DND-41 (cell line): ENCODE measurements at regions not wholly inside any gene's neighbourhood (a gene's known extent, or its start where the extent isn't known, plus 50 kb on each side); places are given as distances from the start of the nearest gene placed in this dataset.

Source experiments
- ATAC-seq: fragments of 200-7000 bp; cut with Tn5 transposase; 3 replicates; pipeline ENCODE4 v1.9.1; 2021; ENCODE audit warnings: low read depth; ENCODE audit not compliant: insufficient read depth
- DNase-seq: peaks from one replicate; pipeline ENCODE4 v3.0.0-alpha.2; 2020
- H2AFZ ChIP-seq: 2 replicates; pipeline ENCODE4 v1.6.0; 2012; ENCODE audit warnings: low read depth, low read length
- H3K27ac ChIP-seq: 2 replicates; pipeline ENCODE4 v1.5.1; 2012; ENCODE audit warnings: low read length, inconsistent platforms
- H3K27me3 ChIP-seq: fragments of 200-600 bp; sonication (generic); 2 replicates; pipeline ENCODE4 v1.6.0; 2012; ENCODE audit warnings: low read length, mild to moderate bottlenecking, inconsistent platforms; ENCODE audit not compliant: insufficient read depth, poor library complexity
- H3K36me3 ChIP-seq: 2 replicates; pipeline ENCODE4 v1.5.1; 2012; ENCODE audit warnings: low read length, inconsistent platforms; ENCODE audit not compliant: insufficient read depth
- H3K4me1 ChIP-seq: 2 replicates; pipeline ENCODE4 v1.5.1; 2012; ENCODE audit warnings: mild to moderate bottlenecking, low read length; ENCODE audit not compliant: insufficient read depth
- H3K4me2 ChIP-seq: 2 replicates; pipeline ENCODE4 v1.6.0; 2012; ENCODE audit warnings: mild to moderate bottlenecking, moderate library complexity, low read length, inconsistent platforms; ENCODE audit not compliant: insufficient read depth
- H3K4me3 ChIP-seq, 2 experiments: fragments of 200-600 bp in 1 of 2; shearing (Covaris generic) in 1 of 2; 2 replicates each; pipeline ENCODE4 v1.5.1; 2012 to 2016; ENCODE audit warnings: inconsistent platforms in 2 of 2, low read length in 2 of 2, mild to moderate bottlenecking in 2 of 2, low read depth in 1 of 2, moderate library complexity in 1 of 2
- H3K79me2 ChIP-seq: 2 replicates; pipeline ENCODE4 v1.6.0; 2012; ENCODE audit warnings: low read length, inconsistent platforms; ENCODE audit not compliant: insufficient read depth
- H3K9ac ChIP-seq: 2 replicates; pipeline ENCODE4 v1.6.0; 2012; ENCODE audit warnings: low read depth, mild to moderate bottlenecking, inconsistent platforms, low read length, moderate library complexity
- H3K9me3 ChIP-seq: 2 replicates; pipeline ENCODE4 v1.5.1; 2012; ENCODE audit warnings: low read length, moderate library complexity, mild to moderate bottlenecking, inconsistent platforms; ENCODE audit not compliant: insufficient read depth, severe bottlenecking
- H4K20me1 ChIP-seq: 2 replicates; pipeline ENCODE4 v1.6.0; 2012; ENCODE audit warnings: low read length; ENCODE audit not compliant: insufficient read depth
- CTCF ChIP-seq: IDR thresholded peaks from 2 replicates; pipeline ENCODE4 v1.5.1; 2012; ENCODE audit warnings: borderline replicate concordance, low read length, moderate library complexity, mild to moderate bottlenecking; ENCODE audit not compliant: poor library complexity, severe bottlenecking; ENCODE audit errors: extremely low read depth
- EZH2 ChIP-seq: IDR thresholded peaks from 3 replicates; pipeline ENCODE4 v1.6.1; 2012; ENCODE audit warnings: borderline replicate concordance, low read depth, mild to moderate bottlenecking, moderate library complexity, low read length, inconsistent platforms; ENCODE audit not compliant: severe bottlenecking

DNA sequence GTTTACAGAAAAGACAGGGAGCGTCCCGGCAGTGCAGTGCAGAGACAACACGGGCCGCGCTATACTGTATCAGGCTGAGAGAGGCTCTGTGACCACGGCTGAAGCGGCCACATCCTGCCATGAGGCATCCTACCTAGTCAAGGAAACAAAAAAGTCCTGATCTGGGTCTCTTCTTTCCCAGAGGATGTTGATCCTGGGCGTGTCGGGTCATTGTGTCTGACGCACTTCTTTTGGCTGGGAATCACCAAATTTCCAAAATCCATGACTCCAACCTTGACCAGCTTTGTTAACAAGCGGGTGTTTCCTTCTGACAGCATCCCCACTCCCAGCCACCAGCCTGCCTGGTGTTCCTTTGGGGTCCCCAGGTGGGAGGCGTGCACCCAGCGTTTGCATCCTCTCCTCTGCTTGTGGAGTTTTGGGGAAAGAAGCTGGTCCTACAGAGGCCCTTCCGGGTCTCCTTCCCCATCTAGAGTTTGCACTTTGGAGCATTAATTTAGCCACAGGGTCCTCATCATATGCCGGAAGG lies 91.4 kb upstream of the RAI14 start:
- TF ChIP-seq CTCF (no peak), EZH2 (no peak)
- Histone ChIP-seq H3K9ac (no peak overlapping the region), H4K20me1 (no peaks in the 10 kb centered on the region), H3K79me2 (no peaks in the 10 kb centered on the region), H3K27ac (no peak overlapping the region), H3K36me3 (no peaks in the 10 kb centered on the region), H3K4me3 (no peak overlapping the region), H3K4me1 (no peaks in the 10 kb centered on the region), H2AFZ (no peak overlapping the region), H3K27me3 (no peaks in the 10 kb centered on the region), H3K4me2 (no peak overlapping the region), H3K9me3 (no peaks in the 10 kb centered on the region)
- ATAC-seq, result no peak
- DNase-seq, result no peak

GRCh38 chr5:34570143-34570542 lies 86.0 kb upstream of the RAI14 start:
- H3K4me2 ChIP-seq, result no peak overlapping the region
- H3K27me3 ChIP-seq, result no peaks in the 10 kb centered on the region
- ATAC-seq (no peak), DNase-seq (no peak)
- no peaks in the 10 kb centered on the region for H3K36me3 ChIP-seq
- no peak overlapping the region for H3K4me3 ChIP-seq
- H3K4me1 ChIP-seq, result no peaks in the 10 kb centered on the region
- no peaks in the 10 kb centered on the region for H3K79me2 ChIP-seq
- H2AFZ ChIP-seq, result no peak overlapping the region
- H3K9me3 ChIP-seq, result no peaks in the 10 kb centered on the region
- H4K20me1 ChIP-seq, result no peaks in the 10 kb centered on the region
- TF ChIP-seq EZH2 (no peak), CTCF (no peak)
- H3K27ac ChIP-seq, result no peak overlapping the region
- H3K9ac ChIP-seq, result no peak overlapping the region

- H2AFZ ChIP-seq, result no peak overlapping the region
- no peak overlapping the region for H3K9ac ChIP-seq
- no peak for ATAC-seq
These were observed 85.1 kb upstream of the RAI14 start for GRCh38 chr5:34570721-34571676.

More at GRCh38 chr5:34570721-34571676, 85.1 kb upstream of the RAI14 start:
- TF ChIP-seq CTCF, result no peak
- no peak for TF ChIP-seq EZH2
- H4K20me1 ChIP-seq, result no peaks in the 10 kb centered on the region
- no peaks in the 10 kb centered on the region for H3K9me3 ChIP-seq
- H3K36me3 ChIP-seq, result no peaks in the 10 kb centered on the region
- no peak overlapping the region for H3K4me3 ChIP-seq
- no peaks in the 10 kb centered on the region for H3K79me2 ChIP-seq
- no peak overlapping the region for H3K27ac ChIP-seq
- no peak overlapping the region for H3K4me2 ChIP-seq
- no peaks in the 10 kb centered on the region for H3K4me1 ChIP-seq
- no peak for DNase-seq
- H3K27me3 ChIP-seq, result no peaks in the 10 kb centered on the region
